Stimulated activated CD8-positive, alpha-beta memory T cell treated with anti-CD3 and anti-CD28 coated beads, Interleukin-4, amount 100 ng/mL, for 24 hours (primary cell): ENCODE measurements at regions not wholly inside any gene's neighbourhood (a gene's known extent, or its start where the extent isn't known, plus 50 kb on each side); places are given as distances from the start of the nearest gene placed in this dataset.
"Not testable (repeated sequence)": the region's sequence is repeated elsewhere in the genome, so short reads cannot be mapped to it uniquely, and the experiment has no call there.

Source experiments
- DNase-seq: peaks from one replicate; pipeline ENCODE4 v3.0.0-alpha.2; 2020; ENCODE audit warnings: low read depth

- no peak for DNase-seq
Measured at GRCh38 chr1:244297087-244297486, 154.6 kb downstream of the ADSS2 start.

DNA sequence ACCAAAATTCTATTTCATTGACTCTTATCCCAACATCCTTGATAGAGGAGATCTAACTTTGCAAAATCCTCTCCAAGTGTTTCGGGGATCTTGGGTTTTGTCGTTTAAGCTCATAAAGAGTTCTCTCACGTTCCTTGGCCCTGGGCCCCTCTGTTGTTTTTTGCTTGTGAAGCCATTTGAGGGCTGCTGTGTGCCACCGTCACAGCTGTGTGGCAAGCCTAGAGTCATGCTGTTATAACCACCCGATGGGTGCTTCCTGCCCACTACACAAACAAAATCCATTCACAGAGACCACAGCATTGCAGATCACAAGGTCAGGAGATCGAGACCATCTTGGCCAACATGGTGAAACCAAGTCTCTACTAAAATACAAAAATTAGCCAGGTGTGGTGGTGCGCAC lies 154.1 kb downstream of the ADSS2 start:
- DNase-seq, result no peak

- not testable (repeated sequence) for DNase-seq
Measured at GRCh38 chr1:244300029-244300375, 151.7 kb downstream of the ADSS2 start.

GRCh38 chr1:244301595-244302130 lies 150.0 kb downstream of the ADSS2 start:
- DNase-seq, result no peak

- no peak for DNase-seq
Measured at GRCh38 chr1:244302876-244303609, 148.7 kb downstream of the ADSS2 start.

GRCh38 chr1:244303610-244303969 lies 148.1 kb downstream of the ADSS2 start:
- no peak for DNase-seq

DNA sequence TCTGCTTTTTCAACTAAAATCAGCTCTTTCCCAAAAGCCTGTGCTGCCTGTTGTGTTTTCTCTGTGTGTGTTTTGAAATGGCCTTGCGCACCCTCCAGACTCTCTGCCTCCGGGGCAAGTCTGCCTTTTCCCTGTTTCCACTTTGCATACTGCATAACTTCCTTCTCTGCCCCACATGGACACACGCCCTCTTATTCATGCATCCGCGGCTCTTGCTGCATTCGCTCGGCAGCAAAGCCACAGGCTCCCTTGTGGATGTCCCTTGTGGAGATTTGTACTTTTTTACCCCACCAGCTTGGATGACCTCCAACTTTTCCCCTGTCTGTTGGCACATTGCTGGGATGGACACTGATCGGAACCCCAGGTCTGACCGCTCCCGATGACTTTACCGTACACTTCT lies 147.6 kb downstream of the ADSS2 start:
- DNase-seq, result no peak

- DNase-seq, result no peak
Measured at GRCh38 chr1:244304656-244305055, 147.1 kb downstream of the ADSS2 start.

GRCh38 chr1:244305776-244306341 lies 145.8 kb downstream of the ADSS2 start:
- no peak for DNase-seq

- no peak for DNase-seq
Measured at GRCh38 chr1:244306544-244306943, 145.2 kb downstream of the ADSS2 start.

DNA sequence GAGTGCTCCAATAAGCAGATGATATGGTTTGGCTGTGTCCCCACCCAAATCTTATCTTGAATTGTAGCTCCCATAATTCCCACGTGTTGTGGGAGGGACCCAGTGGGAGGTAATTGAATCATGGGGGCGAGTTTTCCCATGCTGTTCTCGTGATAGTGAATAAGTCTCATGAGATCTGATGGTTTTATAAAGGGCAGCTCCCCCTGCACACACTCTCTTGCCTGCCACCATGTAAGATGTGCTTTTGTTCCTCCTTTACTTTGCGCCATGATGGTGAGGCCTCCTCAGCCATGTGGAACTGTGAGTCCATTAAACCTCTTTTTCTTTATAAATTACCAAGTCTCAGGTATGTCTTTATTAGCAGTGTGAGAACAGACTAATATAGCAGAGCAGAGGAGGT lies 142.5 kb downstream of the ADSS2 start:
- not testable (repeated sequence) for DNase-seq

GRCh38 chr1:244311784-244312532 lies 139.8 kb downstream of the ADSS2 start:
- DNase-seq, result no peak

DNA sequence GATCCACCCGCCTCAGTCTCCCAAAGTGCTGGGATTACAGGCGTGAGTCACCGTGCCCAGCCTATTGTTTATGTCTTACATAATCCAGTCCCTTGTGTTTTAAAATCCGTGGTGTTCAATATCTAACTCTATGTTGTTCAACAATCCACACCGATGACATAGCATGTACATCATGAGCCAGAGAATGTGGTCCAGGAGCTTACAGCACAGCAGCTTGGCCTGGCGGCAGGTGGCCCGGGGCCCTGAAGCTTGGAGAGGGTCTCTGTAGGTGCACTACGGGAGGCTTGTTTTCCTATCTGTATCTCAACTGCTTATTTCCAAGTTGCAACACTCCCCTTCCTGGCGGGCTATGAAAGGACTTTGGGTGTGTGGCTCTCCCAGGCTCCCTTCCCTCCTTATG lies 138.4 kb downstream of the ADSS2 start:
- DNase-seq, result no peak

GRCh38 chr1:244314921-244315559 lies 136.7 kb downstream of the ADSS2 start:
- DNase-seq, result no peak

GRCh38 chr1:244315996-244316395 lies 135.7 kb downstream of the ADSS2 start:
- DNase-seq, result no peak

DNA sequence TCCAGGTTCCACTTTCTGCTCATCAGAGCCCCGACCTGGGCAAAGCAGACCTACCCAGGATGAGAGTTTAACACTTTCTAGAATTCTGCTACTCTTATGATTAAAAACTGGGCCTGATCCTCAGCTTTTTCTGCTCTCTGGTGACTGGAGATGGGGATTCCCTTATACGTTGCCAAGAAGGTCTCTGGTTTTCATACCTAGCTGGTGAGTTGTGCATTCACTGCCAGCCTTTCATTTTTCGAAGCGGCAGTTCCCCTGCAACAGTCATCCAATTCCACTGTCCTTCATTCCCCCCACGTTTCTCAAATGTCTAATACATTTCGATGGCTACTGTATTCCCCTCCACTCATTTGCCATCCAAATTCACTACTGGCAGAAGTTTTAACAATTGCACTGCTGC lies 135.3 kb downstream of the ADSS2 start:
- DNase-seq, result no peak

GRCh38 chr1:244316986-244317655 lies 134.6 kb downstream of the ADSS2 start:
- DNase-seq, result no peak

- DNase-seq, result no peak
Measured at GRCh38 chr1:244318078-244318477, 133.6 kb downstream of the ADSS2 start.

- DNase-seq, result no peak
Measured at GRCh38 chr1:244318512-244318911, 133.2 kb downstream of the ADSS2 start.

DNA sequence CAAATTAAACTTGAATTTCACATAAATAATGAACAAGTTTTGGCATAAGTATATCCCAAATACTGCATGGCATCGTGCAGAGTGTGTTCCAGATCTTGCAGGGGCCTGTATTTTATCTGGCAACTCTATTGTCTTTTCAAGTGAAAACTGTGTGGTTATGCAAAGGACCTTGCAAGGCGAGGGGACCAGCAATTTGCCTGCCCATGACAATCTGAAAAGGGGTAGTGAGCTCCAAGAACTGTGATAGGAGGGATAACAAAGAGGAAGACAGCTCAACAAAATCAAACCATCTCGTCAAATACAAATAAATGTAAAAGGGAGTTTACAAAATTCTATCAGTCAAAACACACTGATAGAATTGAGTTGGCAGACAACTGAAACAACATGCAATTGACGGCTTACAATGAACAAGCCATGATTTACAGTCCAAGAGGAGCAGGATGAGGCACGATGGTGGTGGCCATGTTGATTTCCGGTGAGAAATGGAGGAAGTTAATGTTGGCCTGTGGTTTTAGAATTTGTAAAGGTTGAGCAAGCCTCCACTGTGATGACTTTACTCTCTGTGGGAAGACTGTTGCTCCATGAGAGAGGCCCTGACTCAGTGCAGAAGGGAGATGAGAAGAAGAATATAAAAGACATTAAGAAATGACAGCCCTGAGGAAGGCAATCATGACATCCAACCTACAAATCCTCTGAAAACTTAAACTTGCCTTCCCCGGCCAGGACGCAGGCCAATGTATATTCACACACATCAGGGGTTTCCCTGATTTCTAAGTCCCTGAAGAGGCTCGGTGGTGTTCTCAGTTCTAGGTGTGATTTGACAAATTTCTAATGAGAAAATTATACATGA lies 132.2 kb downstream of the ADSS2 start:
- no peak for DNase-seq

DNA sequence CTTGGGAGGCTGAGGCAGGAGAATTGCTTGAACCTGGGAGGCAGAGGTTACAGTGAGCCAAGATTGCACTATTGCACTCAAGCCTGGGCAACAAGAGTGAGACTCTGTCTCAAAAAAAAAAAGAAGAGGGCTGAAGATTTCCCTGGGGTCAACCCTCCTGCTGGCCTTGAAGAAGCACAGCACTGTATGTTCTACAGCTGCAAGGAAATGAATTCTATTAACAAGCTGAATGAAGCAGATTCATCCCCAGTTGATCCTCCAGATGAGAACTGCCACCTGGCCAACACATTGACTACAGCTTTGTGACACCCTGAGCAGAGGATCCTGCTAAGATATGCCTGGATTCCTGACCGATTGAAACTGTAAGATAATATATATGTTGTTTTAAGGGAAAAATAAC lies 129.5 kb downstream of the ADSS2 start:
- no peak for DNase-seq
